22Rv1 (cell line): ENCODE measurements at regions not wholly inside any gene's neighbourhood (a gene's known extent, or its start where the extent isn't known, plus 50 kb on each side); places are given as distances from the start of the nearest gene placed in this dataset.
"Not testable (repeated sequence)": the region's sequence is repeated elsewhere in the genome, so short reads cannot be mapped to it uniquely, and the experiment has no call there.

Source experiments
- H3K27ac ChIP-seq: fragments of 450-650 bp; 2 replicates; pipeline ENCODE4 v1.5.1; 2017
- CTCF ChIP-seq: fragments of 450-650 bp; IDR thresholded peaks from 2 replicates; pipeline ENCODE4 v1.5.1; 2017; ENCODE audit warnings: mild to moderate bottlenecking
- ZFX ChIP-seq: fragments of 450-650 bp; IDR thresholded peaks from 2 replicates; pipeline ENCODE4 v1.6.1; 2017; ENCODE audit warnings: antibody characterized with exemption, borderline replicate concordance

DNA sequence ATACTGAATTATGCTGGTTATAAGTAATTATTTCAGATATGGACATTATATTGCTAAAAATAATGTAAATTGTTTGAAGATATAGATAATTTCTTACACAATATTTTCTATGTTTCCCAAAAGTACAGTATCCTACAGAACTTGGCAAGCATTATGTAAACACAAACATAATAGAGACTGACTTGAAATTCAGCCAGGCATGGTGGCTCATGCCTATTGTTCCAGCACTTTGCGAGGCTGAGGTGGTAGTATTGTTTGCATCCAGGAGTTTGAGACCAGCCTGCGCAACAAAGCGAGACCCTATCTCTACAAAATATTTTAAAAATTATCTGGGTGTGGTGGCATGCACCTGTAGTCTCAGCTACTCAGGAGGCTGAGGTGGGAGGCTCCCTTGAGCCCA is 1300.5 kb upstream of the DDX18 start:
- TF ChIP-seq CTCF (no peak), ZFX (no peak)
- H3K27ac ChIP-seq = no peak overlapping the region

GRCh38 chr2:116517936-116518335 is 1296.6 kb upstream of the DDX18 start:
- TF ChIP-seq CTCF (no peak), ZFX (no peak)
- no peak overlapping the region for H3K27ac ChIP-seq

DNA sequence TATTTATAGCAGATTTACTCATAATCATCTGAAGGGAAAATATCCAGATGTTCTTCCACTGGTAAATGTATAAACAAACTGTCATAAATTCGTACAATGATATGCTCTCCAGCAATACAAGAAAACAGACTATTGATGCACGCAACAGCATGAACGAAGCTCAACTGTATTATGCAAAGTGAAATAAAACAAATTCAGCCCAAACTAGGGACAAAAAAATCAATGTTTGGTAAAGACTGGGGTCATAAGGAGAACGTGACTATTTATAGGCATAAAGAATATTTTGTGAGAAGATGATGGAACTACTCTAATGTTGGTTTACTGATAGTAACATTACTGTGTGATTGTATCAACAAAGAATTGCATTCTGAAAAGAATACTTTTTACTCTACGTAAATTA is 1276.7 kb upstream of the DDX18 start:
- no peak overlapping the region for H3K27ac ChIP-seq
- TF ChIP-seq CTCF (no peak), ZFX (no peak)

DNA sequence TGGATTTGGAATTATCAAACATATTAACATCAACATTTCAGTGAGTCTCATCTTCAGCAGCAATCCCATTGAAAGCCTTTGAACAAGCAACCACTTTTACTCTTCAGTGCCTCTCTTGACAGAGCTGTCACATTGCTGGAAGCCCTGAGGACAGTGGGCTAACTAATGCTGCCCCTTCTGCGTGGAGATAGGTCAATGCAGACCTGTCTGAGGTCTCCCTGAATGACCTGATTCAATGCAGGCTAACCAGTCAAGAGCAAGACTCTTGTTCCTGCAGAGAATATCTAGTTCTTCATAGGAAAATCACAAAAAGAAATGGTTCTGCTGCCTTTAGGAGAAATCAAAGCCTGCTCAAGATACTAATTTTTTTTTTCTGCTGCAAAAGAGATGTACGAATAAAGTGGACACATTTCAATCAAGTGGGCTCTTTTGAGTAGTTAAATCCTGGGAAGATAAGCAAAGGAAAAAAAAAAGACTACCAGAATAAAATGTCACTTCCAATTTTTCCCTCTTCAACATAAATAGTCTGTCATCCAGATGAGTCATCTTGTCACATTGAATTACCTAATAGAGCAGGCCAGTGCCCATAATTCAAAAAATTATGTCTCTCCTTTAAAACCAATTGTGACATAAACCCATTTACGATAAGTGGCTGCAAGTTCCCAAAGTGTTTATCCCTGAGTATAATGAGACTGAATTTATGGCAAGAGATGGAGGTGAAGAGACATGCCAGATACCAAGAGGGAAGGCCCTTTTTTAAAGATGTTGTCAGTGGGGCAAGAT is 1269.0 kb upstream of the DDX18 start:
- no peak for TF ChIP-seq ZFX
- no peak overlapping the region for H3K27ac ChIP-seq

DNA sequence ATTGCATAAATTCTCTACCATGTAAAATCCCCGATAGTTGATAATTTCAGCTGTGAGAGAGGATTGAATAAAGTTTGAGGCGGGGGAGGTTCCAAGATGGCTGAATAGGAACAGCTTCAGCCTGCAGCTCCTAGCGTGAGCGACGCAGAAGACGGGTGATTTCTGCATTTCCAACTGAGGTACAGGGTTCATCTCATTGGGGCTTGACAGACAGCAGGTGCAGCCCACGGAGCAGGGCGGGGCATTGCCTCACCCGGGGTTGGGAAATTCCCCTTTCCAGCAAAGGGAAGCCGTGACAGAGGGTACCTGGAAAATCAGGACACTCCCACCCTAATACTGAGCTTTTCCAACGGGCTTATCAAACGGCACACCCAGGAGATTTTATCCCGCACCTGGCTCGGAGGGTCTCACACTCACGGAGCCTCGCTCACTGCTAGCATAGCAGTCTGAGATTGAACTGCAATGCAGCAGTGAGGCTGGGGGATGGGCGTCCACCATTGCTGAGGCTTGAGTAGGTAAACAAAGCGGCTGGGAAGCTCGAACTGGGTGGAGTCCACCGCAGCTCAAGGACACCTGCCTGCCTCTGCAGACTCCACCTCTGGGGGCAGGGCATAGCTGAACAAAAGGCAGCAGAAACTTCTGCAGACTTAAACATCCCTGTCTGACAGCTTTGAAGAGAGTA is 1261.6 kb upstream of the DDX18 start:
- not testable (repeated sequence) for H3K27ac ChIP-seq

- H3K27ac ChIP-seq = no peak overlapping the region
- no peak for TF ChIP-seq ZFX
- no peak for TF ChIP-seq CTCF
Observed at GRCh38 chr2:116580209-116580608, 1234.3 kb upstream of the DDX18 start.

DNA sequence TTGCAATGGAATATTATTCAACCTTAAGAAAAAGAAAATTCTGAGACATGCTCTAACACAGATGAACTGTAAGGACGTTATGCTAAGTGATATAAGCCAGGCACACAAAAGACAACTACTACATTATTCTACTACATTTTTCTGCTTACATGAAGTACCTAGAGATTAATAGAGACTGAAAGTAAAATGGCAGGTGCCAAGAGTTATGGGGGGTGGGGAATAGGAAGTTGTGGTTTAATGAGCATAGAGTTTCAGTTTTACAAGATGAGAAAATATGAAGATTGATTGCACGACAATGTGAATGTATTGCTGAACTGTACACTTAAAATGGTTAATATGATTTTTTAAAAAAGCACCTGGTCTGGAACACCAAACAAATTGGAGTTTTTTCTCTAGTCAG is 1231.6 kb upstream of the DDX18 start:
- no peak overlapping the region for H3K27ac ChIP-seq
- TF ChIP-seq ZFX (no peak), CTCF (no peak)

DNA sequence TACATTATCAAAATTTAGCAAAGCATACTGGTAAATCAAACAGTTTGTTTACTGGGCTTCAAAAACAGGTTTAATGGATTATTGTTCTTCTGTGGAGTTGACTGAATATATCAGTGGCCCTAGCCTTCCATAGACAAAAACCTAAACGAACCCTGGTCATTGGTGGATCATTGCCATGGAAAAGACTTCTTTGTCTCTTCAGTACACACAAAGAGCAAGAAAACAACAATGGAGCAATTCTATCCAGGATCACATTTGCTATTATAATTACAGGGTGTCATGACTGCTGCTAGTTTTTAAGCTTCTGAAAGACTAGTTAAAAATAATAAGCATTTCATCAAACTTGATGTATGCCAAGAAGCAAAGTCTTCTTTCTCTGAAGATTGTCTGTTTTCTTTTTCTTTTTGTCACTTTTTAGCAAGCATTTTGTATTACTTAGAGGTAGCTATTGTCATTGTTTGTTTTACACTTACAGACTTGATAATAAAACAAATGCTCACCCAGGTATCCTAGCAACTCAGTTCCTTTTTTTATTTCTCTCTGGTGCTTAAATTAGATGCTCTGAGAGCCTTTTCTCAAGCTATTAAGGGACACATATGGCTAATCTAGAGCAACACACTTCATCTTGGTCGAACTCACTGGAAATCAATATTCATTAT is 1228.7 kb upstream of the DDX18 start:
- TF ChIP-seq CTCF (no peak), ZFX (no peak)
- no peak overlapping the region for H3K27ac ChIP-seq
